ENCODE measurements at regions not wholly inside any gene's neighbourhood (a gene's known extent, or its start where the extent isn't known, plus 50 kb on each side); places are given as distances from the start of the nearest gene placed in this dataset.

GRCh38 chr13:50291611-50292010, 276.4 kb downstream of the KCNRG start:
- no peak for TF ChIP-seq CTCF (conservative IDR thresholded peaks at IDR 0.05; ENCODE audit: low read depth, low read length)
- no peak for TF ChIP-seq MXI1 (IDR thresholded peaks at IDR 0.05; ENCODE audit: borderline replicate concordance, low read depth, low read length)
- no peak for TF ChIP-seq RCOR1 (IDR thresholded peaks at IDR 0.05; ENCODE audit: insufficient replicate concordance, low read length)
- no peak for TF ChIP-seq RFX5 (IDR thresholded peaks at IDR 0.05; ENCODE audit: low read depth, low read length)
- no peak for TF ChIP-seq POLR2A (IDR thresholded peaks at IDR 0.05; ENCODE audit: low read depth, low read length)
- no peak for TF ChIP-seq MAZ (IDR thresholded peaks at IDR 0.05; ENCODE audit: borderline replicate concordance, low read depth, low read length)
